ENCODE measurements at regions not wholly inside any gene's neighbourhood (a gene's known extent, or its start where the extent isn't known, plus 50 kb on each side); places are given as distances from the start of the nearest gene placed in this dataset.

DNA sequence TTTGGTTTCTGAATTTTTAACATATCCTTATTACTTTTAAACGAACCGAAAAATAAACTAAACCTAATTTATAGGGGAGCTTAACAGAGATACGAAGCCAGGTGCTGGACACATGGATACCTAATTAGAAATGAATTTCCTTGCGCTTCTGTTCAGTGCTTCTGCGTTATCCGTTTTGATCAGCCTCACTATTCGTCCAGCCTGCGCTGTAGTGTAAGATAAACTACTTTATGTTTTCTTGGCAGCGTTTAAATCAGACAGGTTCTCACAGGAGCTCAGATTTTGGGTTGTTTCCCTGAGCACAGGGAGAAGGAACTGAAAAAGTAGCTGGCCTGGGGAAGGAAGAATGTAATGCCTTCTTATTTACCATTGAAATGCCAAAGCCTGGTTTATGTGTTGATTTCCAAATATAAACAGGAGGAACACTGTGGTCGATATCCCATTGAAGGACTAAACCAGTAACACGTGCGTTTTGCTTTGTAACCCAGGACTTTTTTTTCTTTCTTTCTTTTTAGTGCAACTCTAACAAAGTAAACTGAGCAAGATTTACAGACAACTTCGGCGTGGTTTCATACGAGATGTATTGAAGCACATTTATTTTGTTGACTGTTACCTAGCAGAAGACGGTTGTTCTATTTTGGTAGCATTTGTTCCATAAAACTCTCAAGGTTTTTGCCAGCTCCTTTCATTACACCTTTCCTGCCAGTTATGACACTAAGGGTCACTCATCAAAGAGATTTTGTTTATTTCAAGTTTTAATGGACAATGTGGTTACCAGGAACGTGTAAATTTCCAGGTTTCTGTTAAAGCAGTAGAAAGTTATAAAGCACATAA lies 214.8 kb upstream of the HEY2 start:
- H3K79me2 ChIP-seq (ENCODE audit: control insufficient read depth, insufficient read depth, low read length) = no peaks in the 10 kb centered on the region
- peaks cover 0 to 7% of the 10 kb centered on the region in 2 experiments; a peak in 1 of 5 replicates for H3K4me1 ChIP-seq (replicated peaks in 1 of 2; ENCODE audit: control insufficient read depth in 2 of 2, insufficient read depth in 2 of 2, low read length in 2 of 2)
- no peaks in the 10 kb centered on the region for H3K9me3 ChIP-seq (replicated peaks; ENCODE audit: control insufficient read depth, insufficient read depth, low read depth, low read length)
- H3K4me3 ChIP-seq = no peak overlapping the region
- H3K27me3 ChIP-seq (ENCODE audit: control insufficient read depth in 2 of 2, insufficient read depth in 2 of 2, low read length in 2 of 2) = peaks cover 7 to 15% of the 10 kb centered on the region in 2 experiments; a peak in 4 of 5 replicates
- no peak overlapping the region for H2AFZ ChIP-seq (ENCODE audit: low read depth, low read length)
- ChIA-PET POLR2A (interaction anchor here (1.2 kb wide), 1 partner anchor 12 kb away, joined by 3 read pairs; no protein-coding TSS in a partner anchor), CTCF (ENCODE audit: low intra/inter-chr PET ratio) (no interaction called here)
- H3K9me1 ChIP-seq (ENCODE audit: control insufficient read depth, insufficient read depth, low read length) = no peaks in the 10 kb centered on the region
- in situ Hi-C loops (cut with MboI) = no loop called here
- H3K4me2 ChIP-seq (ENCODE audit: insufficient read depth, low read length) = no peak overlapping the region
- no TSS peak for BruUV-seq (replicated peaks)
- H3K27ac ChIP-seq (ENCODE audit: extremely low read depth, low read depth, low read length) = no peak overlapping the region
- no peak for ATAC-seq
- no peak for FAIRE-seq
- H4K20me1 ChIP-seq (replicated peaks; ENCODE audit: control insufficient read depth, insufficient read depth, low read length) = no peaks in the 10 kb centered on the region
- intact Hi-C loops (cut with micrococcal nuclease) = no loop called here
- under 1% methylated on average over 17 of the region's 17 CpGs for WGBS (ENCODE audit: insufficient coverage, low coverage, missing lambda C conversion rate)
- no peak for DNase-seq (ENCODE audit: extremely low read depth in 1 of 4, low spot score in 3 of 4)
- H3K9ac ChIP-seq (ENCODE audit: insufficient read depth in 1 of 2, low read depth in 2 of 2, low read length in 2 of 2) = no peak overlapping the region
- H3K36me3 ChIP-seq (ENCODE audit: control insufficient read depth, insufficient read depth, low read length) = no peaks in the 10 kb centered on the region
- no peak for TF ChIP-seq SRF (CRISPR knock-in tag; IDR thresholded peaks at IDR 0.05)
- no peak for TF ChIP-seq RBM39 (optimal IDR thresholded peaks at IDR 0.05; ENCODE audit: low read depth, low read length)
- TF ChIP-seq AFF1 (IDR thresholded peaks at IDR 0.05; ENCODE audit: low read depth in 1 of 2, partially characterized antibody in 2 of 2) = no peak
- no peak for TF ChIP-seq SMAD3 (CRISPR knock-in tag; conservative IDR thresholded peaks at IDR 0.05)
- TF ChIP-seq, protein P1, sequence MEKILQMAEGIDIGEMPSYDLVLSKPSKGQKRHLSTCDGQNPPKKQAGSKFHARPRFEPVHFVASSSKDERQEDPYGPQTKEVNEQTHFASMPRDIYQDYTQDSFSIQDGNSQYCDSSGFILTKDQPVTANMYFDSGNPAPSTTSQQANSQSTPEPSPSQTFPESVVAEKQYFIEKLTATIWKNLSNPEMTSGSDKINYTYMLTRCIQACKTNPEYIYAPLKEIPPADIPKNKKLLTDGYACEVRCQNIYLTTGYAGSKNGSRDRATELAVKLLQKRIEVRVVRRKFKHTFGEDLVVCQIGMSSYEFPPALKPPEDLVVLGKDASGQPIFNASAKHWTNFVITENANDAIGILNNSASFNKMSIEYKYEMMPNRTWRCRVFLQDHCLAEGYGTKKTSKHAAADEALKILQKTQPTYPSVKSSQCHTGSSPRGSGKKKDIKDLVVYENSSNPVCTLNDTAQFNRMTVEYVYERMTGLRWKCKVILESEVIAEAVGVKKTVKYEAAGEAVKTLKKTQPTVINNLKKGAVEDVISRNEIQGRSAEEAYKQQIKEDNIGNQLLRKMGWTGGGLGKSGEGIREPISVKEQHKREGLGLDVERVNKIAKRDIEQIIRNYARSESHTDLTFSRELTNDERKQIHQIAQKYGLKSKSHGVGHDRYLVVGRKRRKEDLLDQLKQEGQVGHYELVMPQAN (IDR thresholded peaks at IDR 0.05; ENCODE audit: borderline replicate concordance) = no peak
- TF ChIP-seq, protein P2, sequence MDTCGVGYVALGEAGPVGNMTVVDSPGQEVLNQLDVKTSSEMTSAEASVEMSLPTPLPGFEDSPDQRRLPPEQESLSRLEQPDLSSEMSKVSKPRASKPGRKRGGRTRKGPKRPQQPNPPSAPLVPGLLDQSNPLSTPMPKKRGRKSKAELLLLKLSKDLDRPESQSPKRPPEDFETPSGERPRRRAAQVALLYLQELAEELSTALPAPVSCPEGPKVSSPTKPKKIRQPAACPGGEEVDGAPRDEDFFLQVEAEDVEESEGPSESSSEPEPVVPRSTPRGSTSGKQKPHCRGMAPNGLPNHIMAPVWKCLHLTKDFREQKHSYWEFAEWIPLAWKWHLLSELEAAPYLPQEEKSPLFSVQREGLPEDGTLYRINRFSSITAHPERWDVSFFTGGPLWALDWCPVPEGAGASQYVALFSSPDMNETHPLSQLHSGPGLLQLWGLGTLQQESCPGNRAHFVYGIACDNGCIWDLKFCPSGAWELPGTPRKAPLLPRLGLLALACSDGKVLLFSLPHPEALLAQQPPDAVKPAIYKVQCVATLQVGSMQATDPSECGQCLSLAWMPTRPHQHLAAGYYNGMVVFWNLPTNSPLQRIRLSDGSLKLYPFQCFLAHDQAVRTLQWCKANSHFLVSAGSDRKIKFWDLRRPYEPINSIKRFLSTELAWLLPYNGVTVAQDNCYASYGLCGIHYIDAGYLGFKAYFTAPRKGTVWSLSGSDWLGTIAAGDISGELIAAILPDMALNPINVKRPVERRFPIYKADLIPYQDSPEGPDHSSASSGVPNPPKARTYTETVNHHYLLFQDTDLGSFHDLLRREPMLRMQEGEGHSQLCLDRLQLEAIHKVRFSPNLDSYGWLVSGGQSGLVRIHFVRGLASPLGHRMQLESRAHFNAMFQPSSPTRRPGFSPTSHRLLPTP (IDR thresholded peaks at IDR 0.05; ENCODE audit: borderline replicate concordance, extremely low read depth, insufficient read length) = no peak
- no peak for TF ChIP-seq ZNF507 (tag; conservative IDR thresholded peaks at IDR 0.05)
- no peak for TF ChIP-seq ARNT (IDR thresholded peaks at IDR 0.05)
- no peak for TF ChIP-seq HMGXB4 (CRISPR knock-in tag; IDR thresholded peaks at IDR 0.05)
